ENCODE measurements at regions not wholly inside any gene's neighbourhood (a gene's known extent, or its start where the extent isn't known, plus 50 kb on each side); places are given as distances from the start of the nearest gene placed in this dataset.

- no peaks in the 10 kb centered on the region for H3K36me3 Mint-ChIP-seq (ENCODE audit: unreplicated experiment)
- H3K4me3 Mint-ChIP-seq (ENCODE audit: unreplicated experiment): no peak overlapping the region
- no peak for DNase-seq
- H3K27ac Mint-ChIP-seq (ENCODE audit: unreplicated experiment): no peak overlapping the region
- TF ChIP-seq CTCF (IDR thresholded peaks at IDR 0.05; ENCODE audit: partially characterized antibody, unreplicated experiment): no peak
- peaks cover 24% of the 10 kb centered on the region for H3K4me1 Mint-ChIP-seq (ENCODE audit: low read depth, unreplicated experiment)
- H3K9me3 Mint-ChIP-seq (ENCODE audit: unreplicated experiment): peaks cover 1% of the 10 kb centered on the region
- peaks cover 3% of the 10 kb centered on the region for H3K27me3 Mint-ChIP-seq (ENCODE audit: unreplicated experiment)
Observed at GRCh38 chr13:106375085-106375484, 160.4 kb downstream of the EFNB2 start.

- H3K36me3 Mint-ChIP-seq (ENCODE audit: unreplicated experiment): no peaks in the 10 kb centered on the region
- no peak for TF ChIP-seq CTCF (IDR thresholded peaks at IDR 0.05; ENCODE audit: partially characterized antibody, unreplicated experiment)
- peaks cover 1% of the 10 kb centered on the region for H3K9me3 Mint-ChIP-seq (ENCODE audit: unreplicated experiment)
- H3K27me3 Mint-ChIP-seq (ENCODE audit: unreplicated experiment): peaks cover 3% of the 10 kb centered on the region
- H3K4me3 Mint-ChIP-seq (ENCODE audit: unreplicated experiment): no peak overlapping the region
- H3K4me1 Mint-ChIP-seq (ENCODE audit: low read depth, unreplicated experiment): peaks cover 24% of the 10 kb centered on the region
- no peak for DNase-seq
- H3K27ac Mint-ChIP-seq (ENCODE audit: unreplicated experiment): no peak overlapping the region
Observed at GRCh38 chr13:106374631-106375030, 160.8 kb downstream of the EFNB2 start.

GRCh38 chr13:106373989-106374572 is 161.4 kb downstream of the EFNB2 start:
- no peaks in the 10 kb centered on the region for H3K36me3 Mint-ChIP-seq (ENCODE audit: unreplicated experiment)
- H3K27me3 Mint-ChIP-seq (ENCODE audit: unreplicated experiment): peaks cover 3% of the 10 kb centered on the region
- TF ChIP-seq CTCF (IDR thresholded peaks at IDR 0.05; ENCODE audit: partially characterized antibody, unreplicated experiment): no peak
- DNase-seq: no peak
- H3K9me3 Mint-ChIP-seq (ENCODE audit: unreplicated experiment): peaks cover 1% of the 10 kb centered on the region
- peaks cover 24% of the 10 kb centered on the region for H3K4me1 Mint-ChIP-seq (ENCODE audit: low read depth, unreplicated experiment)
- H3K27ac Mint-ChIP-seq (ENCODE audit: unreplicated experiment): peak overlapping the region; percentile 23
- H3K4me3 Mint-ChIP-seq (ENCODE audit: unreplicated experiment): no peak overlapping the region

- TF ChIP-seq CTCF (IDR thresholded peaks at IDR 0.05; ENCODE audit: partially characterized antibody, unreplicated experiment): no peak
- H3K4me3 Mint-ChIP-seq (ENCODE audit: unreplicated experiment): no peak overlapping the region
- peaks cover 3% of the 10 kb centered on the region for H3K27me3 Mint-ChIP-seq (ENCODE audit: unreplicated experiment)
- DNase-seq: peak; percentile 53
- H3K27ac Mint-ChIP-seq (ENCODE audit: unreplicated experiment): peak overlapping the region; percentile 70
- peaks cover 1% of the 10 kb centered on the region for H3K9me3 Mint-ChIP-seq (ENCODE audit: unreplicated experiment)
- no peaks in the 10 kb centered on the region for H3K36me3 Mint-ChIP-seq (ENCODE audit: unreplicated experiment)
- H3K4me1 Mint-ChIP-seq (ENCODE audit: low read depth, unreplicated experiment): peaks cover 24% of the 10 kb centered on the region
Observed at GRCh38 chr13:106373304-106373988, 162.0 kb downstream of the EFNB2 start.
